OCI-LY7 (cell line): ENCODE measurements at regions not wholly inside any gene's neighbourhood (a gene's known extent, or its start where the extent isn't known, plus 50 kb on each side); places are given as distances from the start of the nearest gene placed in this dataset.

ENCODE experiments used
- BruUV-seq: library from RNA; stranded (reverse); fragments of 400-500 nt; replicated peaks from 2 replicates; lab custom pipeline; 2021; lab: Mats Ljungman, UMichigan
- CTCF ChIA-PET: fragments of 300-600 bp; sonication (Branson Sonifier 250); formaldehyde crosslinking; loops from one replicate; lab custom pipeline; 2022; ENCODE audit warnings: antibody characterized with exemption; ENCODE audit not compliant: unreplicated experiment; lab: Charles Lee
- POLR2A ChIA-PET: fragments of 300-600 bp; sonication (Branson Sonifier 250); formaldehyde crosslinking; loops from one replicate; lab custom pipeline; 2022; ENCODE audit warnings: antibody characterized with exemption; lab: Charles Lee
- DNase-seq: peaks from one replicate; pipeline ENCODE4 v3.0.0-alpha.2; 2015; ENCODE audit warnings: low spot score
- H2AFZ ChIP-seq: fragments of 200-600 bp; sonication (generic), shearing (Covaris generic); 2 replicates; pipeline ENCODE4 v1.6.1; 2014; ENCODE audit warnings: mild to moderate bottlenecking, antibody characterized with exemption, low read length, moderate library complexity
- H3K27ac ChIP-seq: fragments of 200-600 bp; sonication (generic); 2 replicates; pipeline ENCODE4 v1.5.1; 2014; ENCODE audit warnings: mixed run types, low read depth, mild to moderate bottlenecking, moderate library complexity, low read length, inconsistent platforms; ENCODE audit not compliant: poor library complexity, severe bottlenecking
- H3K36me3 ChIP-seq: fragments of 200-600 bp; sonication (generic); 2 replicates; pipeline ENCODE4 v1.6.1; 2014; ENCODE audit warnings: mild to moderate bottlenecking, antibody characterized with exemption, low read length, moderate library complexity, mixed read lengths; ENCODE audit not compliant: insufficient read depth
- H3K4me1 ChIP-seq: fragments of 200-600 bp; sonication (generic); 2 replicates; pipeline ENCODE4 v1.5.1; 2014; ENCODE audit warnings: mild to moderate bottlenecking, low read length; ENCODE audit not compliant: insufficient read depth, poor library complexity, severe bottlenecking
- H3K4me2 ChIP-seq: fragments of 200-600 bp; sonication (generic); 2 replicates; pipeline ENCODE4 v1.6.1; 2014; ENCODE audit warnings: mild to moderate bottlenecking, low read length
- H3K4me3 ChIP-seq: fragments of 200-600 bp; sonication (generic); 2 replicates; pipeline ENCODE4 v1.5.1; 2014; ENCODE audit warnings: mild to moderate bottlenecking, low read depth, low read length; ENCODE audit not compliant: poor library complexity, severe bottlenecking
- H3K79me2 ChIP-seq: fragments of 200-600 bp; sonication (generic); 2 replicates; pipeline ENCODE4 v1.6.1; 2016; ENCODE audit warnings: low read depth, mild to moderate bottlenecking, low read length, moderate library complexity, mixed read lengths; ENCODE audit not compliant: insufficient read depth
- H3K9me2 ChIP-seq: fragments of 200-600 bp; sonication (generic); 2 replicates; pipeline ENCODE4 v1.6.1; 2016; ENCODE audit warnings: mild to moderate bottlenecking, low read length, mixed read lengths; ENCODE audit not compliant: insufficient read depth
- H3K9me3 ChIP-seq: fragments of 200-600 bp; sonication (generic); 2 replicates; pipeline ENCODE4 v1.6.1; 2014; ENCODE audit warnings: mild to moderate bottlenecking, mixed run types, low read length, mixed read lengths
- H4K20me1 ChIP-seq: fragments of 200-600 bp; sonication (generic); 2 replicates; pipeline ENCODE4 v1.6.1; 2014; ENCODE audit warnings: mild to moderate bottlenecking, antibody characterized with exemption, low read length, moderate library complexity, mixed read lengths; ENCODE audit not compliant: insufficient read depth
- EZH2phosphoT487 ChIP-seq: fragments of 200-600 bp; sonication (generic); IDR thresholded peaks from 2 replicates; pipeline ENCODE4 v1.6.1; 2018; ENCODE audit warnings: low read depth, borderline replicate concordance, mild to moderate bottlenecking, mixed run types, antibody characterized with exemption, low read length, moderate library complexity, mixed read lengths
- intact Hi-C: fragments of 100-400 bp; cut with micrococcal nuclease; formaldehyde crosslinking; loops from one replicate; pipeline ENCODE4 v1.10.0; 2022; ENCODE audit not compliant: unreplicated experiment
- TF ChIP-seq, protein P1 (sequence below): fragments of 200-600 bp; sonication (generic); conservative IDR thresholded peaks from 2 replicates; pipeline ENCODE4 v1.5.1; 2014; ENCODE audit warnings: mild to moderate bottlenecking, antibody characterized with exemption, low read length, moderate library complexity, mixed read lengths

DNA sequence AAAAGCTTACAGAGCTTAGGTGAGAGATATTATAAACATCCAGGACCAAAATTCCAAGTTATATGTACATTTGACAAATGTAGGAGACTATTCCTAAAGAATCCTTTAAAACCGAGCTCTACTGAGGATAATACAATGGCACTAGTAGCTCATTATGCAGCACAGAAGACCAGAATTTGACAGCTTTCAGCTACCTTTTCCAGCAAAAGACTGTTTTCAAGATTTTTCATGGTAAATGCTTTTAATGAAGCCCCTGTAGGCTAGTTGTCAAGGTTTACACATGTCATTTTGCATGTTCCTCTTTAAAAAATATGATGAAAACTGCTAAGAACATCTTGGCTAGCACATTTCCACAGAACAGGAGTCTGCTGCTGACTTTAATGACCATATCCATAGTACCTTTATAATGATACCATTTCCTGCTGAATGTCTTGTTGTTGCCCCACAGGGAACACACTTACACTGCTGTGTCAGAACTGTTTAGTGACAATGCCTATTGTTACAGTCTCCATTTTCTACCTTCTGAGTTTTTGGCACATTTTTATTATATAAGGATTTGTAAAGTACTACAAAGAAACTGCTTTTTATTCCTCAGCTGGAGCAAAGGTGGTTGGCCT lies 1382.3 kb downstream of the RAPGEF2 start:
- intact Hi-C loops, result no loop called here
- POLR2A ChIA-PET, result interaction anchor here (0.6 to 1.1 kb wide), 2 partner anchors 54 to 725 kb away, joined by 3 to 6 read pairs; no protein-coding TSS in a partner anchor
- H3K4me3 ChIP-seq, result no peak overlapping the region

DNA sequence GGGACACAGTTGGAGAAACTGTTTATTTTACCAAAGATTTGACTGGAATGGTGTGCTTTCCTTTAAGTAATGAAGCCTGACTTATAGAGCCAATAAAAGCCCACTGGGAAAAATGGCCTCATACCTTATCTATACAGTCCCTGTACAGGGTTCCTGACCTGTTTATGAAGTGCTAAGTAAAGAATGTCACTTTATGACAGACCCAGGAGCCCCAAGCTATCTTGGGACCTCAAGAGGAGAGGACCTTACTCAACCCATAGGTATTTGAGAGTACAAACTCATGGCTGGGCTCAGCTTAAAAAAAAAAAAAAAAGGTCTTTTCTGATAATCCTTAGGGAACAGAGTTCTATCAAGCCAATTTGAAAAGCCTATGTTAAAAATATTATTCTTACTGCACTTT lies 1389.3 kb downstream of the RAPGEF2 start:
- ChIA-PET CTCF (no interaction called here), POLR2A (no interaction called here)
- Histone ChIP-seq H3K9me2 (no peaks in the 10 kb centered on the region), H2AFZ (no peak overlapping the region), H3K9me3 (peaks cover 10% of the 10 kb centered on the region; the same call in 1 of the 2 replicates), H4K20me1 (no peaks in the 10 kb centered on the region), H3K36me3 (no peaks in the 10 kb centered on the region), H3K4me2 (no peak overlapping the region), H3K4me1 (no peaks in the 10 kb centered on the region), H3K27ac (no peak overlapping the region), H3K79me2 (no peaks in the 10 kb centered on the region), H3K4me3 (no peak overlapping the region)
- intact Hi-C loops, result no loop called here
- no peak for DNase-seq
- BruUV-seq, result no TSS peak
- no peak for TF ChIP-seq EZH2phosphoT487
- TF ChIP-seq, protein P1, sequence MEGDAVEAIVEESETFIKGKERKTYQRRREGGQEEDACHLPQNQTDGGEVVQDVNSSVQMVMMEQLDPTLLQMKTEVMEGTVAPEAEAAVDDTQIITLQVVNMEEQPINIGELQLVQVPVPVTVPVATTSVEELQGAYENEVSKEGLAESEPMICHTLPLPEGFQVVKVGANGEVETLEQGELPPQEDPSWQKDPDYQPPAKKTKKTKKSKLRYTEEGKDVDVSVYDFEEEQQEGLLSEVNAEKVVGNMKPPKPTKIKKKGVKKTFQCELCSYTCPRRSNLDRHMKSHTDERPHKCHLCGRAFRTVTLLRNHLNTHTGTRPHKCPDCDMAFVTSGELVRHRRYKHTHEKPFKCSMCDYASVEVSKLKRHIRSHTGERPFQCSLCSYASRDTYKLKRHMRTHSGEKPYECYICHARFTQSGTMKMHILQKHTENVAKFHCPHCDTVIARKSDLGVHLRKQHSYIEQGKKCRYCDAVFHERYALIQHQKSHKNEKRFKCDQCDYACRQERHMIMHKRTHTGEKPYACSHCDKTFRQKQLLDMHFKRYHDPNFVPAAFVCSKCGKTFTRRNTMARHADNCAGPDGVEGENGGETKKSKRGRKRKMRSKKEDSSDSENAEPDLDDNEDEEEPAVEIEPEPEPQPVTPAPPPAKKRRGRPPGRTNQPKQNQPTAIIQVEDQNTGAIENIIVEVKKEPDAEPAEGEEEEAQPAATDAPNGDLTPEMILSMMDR, result no peak

More for the DNA sequence above, 1382.3 kb downstream of the RAPGEF2 start:
- DNase-seq, result no peak
- Histone ChIP-seq H3K36me3 (no peaks in the 10 kb centered on the region), H3K9me2 (no peaks in the 10 kb centered on the region), H3K79me2 (no peaks in the 10 kb centered on the region), H3K4me2 (no peak overlapping the region), H3K9me3 (no peaks in the 10 kb centered on the region), H4K20me1 (no peaks in the 10 kb centered on the region), H2AFZ (no peak overlapping the region), H3K27ac (no peak overlapping the region), H3K4me1 (no peaks in the 10 kb centered on the region)
- TF ChIP-seq EZH2phosphoT487, result no peak
- TF ChIP-seq, protein P1, result no peak
- CTCF ChIA-PET, result no interaction called here
- no TSS peak for BruUV-seq

DNA sequence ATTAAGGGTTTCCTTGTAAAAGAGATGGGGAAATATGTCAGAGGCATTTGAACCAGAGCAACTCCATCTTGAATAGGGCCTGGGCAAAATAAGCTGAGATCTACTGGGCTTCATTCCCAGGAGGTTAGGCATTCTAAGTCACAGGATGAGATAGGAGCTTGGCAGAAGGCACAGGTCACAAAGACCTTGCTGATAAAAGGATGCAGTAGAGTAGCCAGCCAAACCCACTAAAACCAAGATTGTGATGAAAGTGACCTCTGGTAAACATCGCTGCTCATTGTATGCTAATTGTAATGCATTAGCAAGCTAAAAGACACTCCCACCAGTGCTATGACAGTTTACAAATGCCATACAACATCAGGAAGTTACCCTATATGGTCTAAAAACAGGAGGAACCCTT lies 1390.3 kb downstream of the RAPGEF2 start:
- Histone ChIP-seq H2AFZ (no peak overlapping the region), H3K4me1 (no peaks in the 10 kb centered on the region), H3K9me3 (peaks cover 10% of the 10 kb centered on the region; the same call in 1 of the 2 replicates), H3K9me2 (no peaks in the 10 kb centered on the region), H3K4me2 (no peak overlapping the region), H3K4me3 (no peak overlapping the region), H3K27ac (no peak overlapping the region), H3K36me3 (no peaks in the 10 kb centered on the region), H3K79me2 (no peaks in the 10 kb centered on the region), H4K20me1 (no peaks in the 10 kb centered on the region)
- TF ChIP-seq EZH2phosphoT487, result no peak
- no peak for DNase-seq
- BruUV-seq, result no TSS peak
- intact Hi-C loops, result no loop called here
- POLR2A ChIA-PET, result interaction anchor here (0.6 kb wide), 2 partner anchors 8 to 28 kb away, joined by 3 read pairs; no protein-coding TSS in a partner anchor
- CTCF ChIA-PET, result no interaction called here
